ENCODE measurements at regions not wholly inside any gene's neighbourhood (a gene's known extent, or its start where the extent isn't known, plus 50 kb on each side); places are given as distances from the start of the nearest gene placed in this dataset.

- TF ChIP-seq EZH2phosphoT487 (IDR thresholded peaks at IDR 0.05; ENCODE audit: insufficient read depth, low read depth): no peak
- TF ChIP-seq EZH2 (IDR thresholded peaks at IDR 0.05; ENCODE audit: insufficient read depth, poor library complexity, severe bottlenecking): no peak
These were observed 1041.8 kb downstream of the PLA2G4A start for GRCh38 chr1:187870552-187870951.
